OCI-LY3 (cell line): ENCODE measurements at regions not wholly inside any gene's neighbourhood (a gene's known extent, or its start where the extent isn't known, plus 50 kb on each side); places are given as distances from the start of the nearest gene placed in this dataset.

Source experiments
- H2AFZ ChIP-seq: fragments of 200-600, 300-600 bp; shearing (Covaris generic); 2 replicates; pipeline ENCODE4 v1.6.0; 2014; ENCODE audit warnings: antibody characterized with exemption, low read depth, low read length
- H3K27ac ChIP-seq: fragments of 200-600, 300-600 bp; sonication (generic); 2 replicates; pipeline ENCODE4 v1.5.1; 2014; ENCODE audit warnings: mild to moderate bottlenecking, low read length, moderate library complexity, mixed read lengths
- H3K27me3 ChIP-seq: fragments of 200-600, 300-600 bp; sonication (generic); 2 replicates; pipeline ENCODE4 v1.6.1; 2014; ENCODE audit warnings: low read depth, low read length, mixed read lengths
- H3K36me3 ChIP-seq: fragments of 200-600, 300-600 bp; sonication (generic); replicated peaks from 2 replicates; pipeline ENCODE3; 2014; ENCODE audit warnings: low read depth, low read length, mixed read lengths
- H3K4me1 ChIP-seq: fragments of 300-600, 200-600 bp; sonication (generic); 2 replicates; pipeline ENCODE4 v1.6.1; 2014; ENCODE audit warnings: low read length, mixed read lengths
- H3K4me2 ChIP-seq: fragments of 200-600, 300-600 bp; sonication (generic); 2 replicates; pipeline ENCODE4 v1.6.1; 2014; ENCODE audit warnings: low read length, mixed read lengths
- H3K4me3 ChIP-seq: fragments of 300-600, 200-600 bp; sonication (generic); 2 replicates; pipeline ENCODE4 v1.5.1; 2014; ENCODE audit warnings: antibody characterized with exemption, mild to moderate bottlenecking, low read length, moderate library complexity
- H3K79me2 ChIP-seq: fragments of 300-600, 200-600 bp; shearing (Covaris generic); 2 replicates; pipeline ENCODE4 v1.6.1; 2014; ENCODE audit warnings: mild to moderate bottlenecking, low read length, mixed read lengths
- H3K9ac ChIP-seq: fragments of 300-600, 200-600 bp; shearing (Covaris generic); 2 replicates; pipeline ENCODE4 v1.6.0; 2014; ENCODE audit warnings: mild to moderate bottlenecking, low read length, moderate library complexity
- H3K9me3 ChIP-seq: fragments of 200-600, 300-600 bp; shearing (Covaris generic); 2 replicates; pipeline ENCODE4 v1.6.1; 2014; ENCODE audit warnings: low read length, mixed read lengths; ENCODE audit not compliant: insufficient read depth
- H4K20me1 ChIP-seq: fragments of 200-600, 300-600 bp; sonication (generic); 2 replicates; pipeline ENCODE4 v1.6.1; 2016; ENCODE audit warnings: low read length, mixed read lengths; ENCODE audit not compliant: insufficient read depth
- EZH2phosphoT487 ChIP-seq: fragments of 200-600 bp; shearing (Covaris generic); IDR thresholded peaks from 2 replicates; pipeline ENCODE4 v1.6.1; 2018; ENCODE audit warnings: antibody characterized with exemption, mixed run types, low read depth
- TF ChIP-seq, protein P1 (sequence below): fragments of 200-600, 300-600 bp; sonication (generic); IDR thresholded peaks from 2 replicates; pipeline ENCODE4 v1.5.1; 2014; ENCODE audit warnings: antibody characterized with exemption, low read length, low read depth

DNA sequence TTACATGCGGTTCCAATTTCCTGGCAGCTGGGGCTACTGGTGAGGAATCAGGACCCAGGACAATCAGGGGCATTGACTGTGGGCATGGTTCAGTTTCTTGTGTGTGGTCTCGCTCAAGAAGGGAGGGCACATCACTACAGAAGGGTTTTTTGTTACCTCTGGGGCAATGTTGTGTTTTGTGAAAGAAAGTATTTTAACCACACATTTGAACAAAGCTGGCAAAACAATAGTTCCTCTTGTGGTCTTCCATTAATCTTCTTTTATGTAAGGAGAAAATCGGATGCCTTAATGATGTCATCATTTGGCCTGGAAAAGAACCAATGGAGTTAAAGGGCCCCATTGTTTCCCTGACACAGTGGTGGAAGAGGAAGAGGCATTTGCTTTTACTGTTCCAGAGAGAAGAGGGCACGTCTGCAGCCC lies 197.4 kb downstream of the SH3BP4 start:
- no peak overlapping the region for H3K4me3 ChIP-seq
- no peaks in the 10 kb centered on the region for H3K36me3 ChIP-seq
- no peaks in the 10 kb centered on the region for H4K20me1 ChIP-seq
- no peak overlapping the region for H3K27ac ChIP-seq
- no peak for TF ChIP-seq EZH2phosphoT487
- TF ChIP-seq, protein P1, sequence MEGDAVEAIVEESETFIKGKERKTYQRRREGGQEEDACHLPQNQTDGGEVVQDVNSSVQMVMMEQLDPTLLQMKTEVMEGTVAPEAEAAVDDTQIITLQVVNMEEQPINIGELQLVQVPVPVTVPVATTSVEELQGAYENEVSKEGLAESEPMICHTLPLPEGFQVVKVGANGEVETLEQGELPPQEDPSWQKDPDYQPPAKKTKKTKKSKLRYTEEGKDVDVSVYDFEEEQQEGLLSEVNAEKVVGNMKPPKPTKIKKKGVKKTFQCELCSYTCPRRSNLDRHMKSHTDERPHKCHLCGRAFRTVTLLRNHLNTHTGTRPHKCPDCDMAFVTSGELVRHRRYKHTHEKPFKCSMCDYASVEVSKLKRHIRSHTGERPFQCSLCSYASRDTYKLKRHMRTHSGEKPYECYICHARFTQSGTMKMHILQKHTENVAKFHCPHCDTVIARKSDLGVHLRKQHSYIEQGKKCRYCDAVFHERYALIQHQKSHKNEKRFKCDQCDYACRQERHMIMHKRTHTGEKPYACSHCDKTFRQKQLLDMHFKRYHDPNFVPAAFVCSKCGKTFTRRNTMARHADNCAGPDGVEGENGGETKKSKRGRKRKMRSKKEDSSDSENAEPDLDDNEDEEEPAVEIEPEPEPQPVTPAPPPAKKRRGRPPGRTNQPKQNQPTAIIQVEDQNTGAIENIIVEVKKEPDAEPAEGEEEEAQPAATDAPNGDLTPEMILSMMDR = no peak
- H3K9me3 ChIP-seq = no peaks in the 10 kb centered on the region
- H3K4me1 ChIP-seq = no peaks in the 10 kb centered on the region
- no peaks in the 10 kb centered on the region for H3K79me2 ChIP-seq
- no peaks in the 10 kb centered on the region for H3K27me3 ChIP-seq
- H3K9ac ChIP-seq = no peak overlapping the region
- no peak overlapping the region for H3K4me2 ChIP-seq
- H2AFZ ChIP-seq = no peak overlapping the region

DNA sequence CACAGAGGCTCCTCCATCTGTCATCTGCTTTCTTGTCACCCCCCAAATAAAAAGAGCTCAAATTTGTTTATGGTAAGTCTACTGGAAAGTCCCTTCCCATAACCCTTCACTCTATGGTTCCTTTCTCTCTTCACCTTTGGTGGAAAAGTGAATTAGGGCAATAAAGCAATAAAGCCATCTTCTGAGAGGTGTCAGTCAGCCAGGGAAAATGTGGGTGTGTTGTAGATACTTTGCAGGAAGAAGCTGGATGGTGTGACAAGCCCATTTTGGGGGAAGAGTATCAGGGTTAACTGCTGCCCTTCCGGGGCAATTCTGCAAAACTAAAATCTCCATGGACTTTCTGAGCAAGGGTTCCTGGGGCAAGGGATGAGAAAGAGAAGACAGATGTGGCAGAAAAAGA lies 197.9 kb downstream of the SH3BP4 start:
- Histone ChIP-seq H3K9me3 (no peaks in the 10 kb centered on the region), H3K9ac (no peak overlapping the region), H3K27ac (no peak overlapping the region), H3K4me1 (no peaks in the 10 kb centered on the region), H4K20me1 (no peaks in the 10 kb centered on the region), H3K36me3 (no peaks in the 10 kb centered on the region), H3K4me2 (no peak overlapping the region), H3K79me2 (no peaks in the 10 kb centered on the region), H2AFZ (no peak overlapping the region), H3K4me3 (no peak overlapping the region), H3K27me3 (no peaks in the 10 kb centered on the region)
- TF ChIP-seq, protein P1 = no peak
- TF ChIP-seq EZH2phosphoT487 = no peak

DNA sequence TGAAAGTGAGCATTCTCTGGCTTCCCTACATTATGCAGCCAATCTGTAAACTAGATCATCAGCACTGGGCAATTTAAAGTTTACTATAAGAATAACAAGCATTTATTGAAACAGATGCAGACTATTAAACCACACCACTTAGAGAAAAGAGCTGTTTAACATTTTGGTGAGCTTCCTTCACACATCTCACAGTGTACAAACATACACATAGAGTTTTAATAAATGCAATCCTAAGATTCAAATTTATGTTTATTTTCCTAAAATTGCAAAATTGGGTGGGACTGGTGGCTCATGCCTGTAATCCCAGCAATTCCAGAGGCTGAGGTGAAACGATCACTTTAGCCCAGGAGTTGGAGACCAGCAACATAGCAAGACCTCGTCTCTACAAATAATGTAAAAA lies 199.3 kb downstream of the SH3BP4 start:
- Histone ChIP-seq H3K79me2 (no peaks in the 10 kb centered on the region), H3K36me3 (no peaks in the 10 kb centered on the region), H2AFZ (no peak overlapping the region), H3K9ac (no peak overlapping the region), H3K27ac (no peak overlapping the region), H3K27me3 (no peaks in the 10 kb centered on the region), H3K4me1 (no peaks in the 10 kb centered on the region), H3K9me3 (no peaks in the 10 kb centered on the region), H3K4me2 (no peak overlapping the region), H3K4me3 (no peak overlapping the region), H4K20me1 (no peaks in the 10 kb centered on the region)
- TF ChIP-seq, protein P1 = no peak
- no peak for TF ChIP-seq EZH2phosphoT487

DNA sequence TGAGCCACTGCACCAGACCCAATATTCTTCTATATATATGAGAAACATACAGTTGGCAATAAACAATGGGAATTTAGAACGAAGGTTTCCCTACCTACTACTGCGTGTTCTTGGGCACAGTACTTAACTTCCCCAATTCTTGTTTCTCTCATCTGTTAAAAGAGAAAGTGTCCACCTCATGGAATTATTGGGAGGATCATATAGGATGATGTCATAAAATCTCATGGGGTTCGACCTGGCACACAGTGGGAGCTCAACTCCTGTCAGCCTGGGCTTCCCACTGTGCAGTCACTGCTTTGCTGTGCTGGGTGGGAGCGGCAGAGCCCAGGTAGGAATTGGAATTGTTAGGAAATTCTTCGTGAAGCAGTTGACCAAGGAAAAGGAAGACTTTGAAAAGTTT lies 203.3 kb downstream of the SH3BP4 start:
- Histone ChIP-seq H3K9ac (no peak overlapping the region), H3K27me3 (no peaks in the 10 kb centered on the region), H3K79me2 (no peaks in the 10 kb centered on the region), H3K9me3 (no peaks in the 10 kb centered on the region), H3K27ac (no peak overlapping the region), H3K4me2 (no peak overlapping the region), H3K36me3 (no peaks in the 10 kb centered on the region), H3K4me3 (no peak overlapping the region), H3K4me1 (no peaks in the 10 kb centered on the region), H4K20me1 (no peaks in the 10 kb centered on the region), H2AFZ (no peak overlapping the region)
- no peak for TF ChIP-seq EZH2phosphoT487
- TF ChIP-seq, protein P1 = no peak
